Epithelial cell of prostate (primary cell): ENCODE measurements at regions not wholly inside any gene's neighbourhood (a gene's known extent, or its start where the extent isn't known, plus 50 kb on each side); places are given as distances from the start of the nearest gene placed in this dataset.
A peak's percentile ranks its signal among the peaks of the same experiment; 100 is the strongest.
"Not testable (repeated sequence)": the region's sequence is repeated elsewhere in the genome, so short reads cannot be mapped to it uniquely, and the experiment has no call there.

Experiments
- DNase-seq: peaks from one replicate; pipeline ENCODE4 v3.0.0-alpha.2; 2011; ENCODE audit warnings: low read depth, low spot score
- H3K27ac ChIP-seq: fragments of 450-650 bp; 2 replicates; pipeline ENCODE4 v1.5.1; 2017; ENCODE audit warnings: mild to moderate bottlenecking

DNA sequence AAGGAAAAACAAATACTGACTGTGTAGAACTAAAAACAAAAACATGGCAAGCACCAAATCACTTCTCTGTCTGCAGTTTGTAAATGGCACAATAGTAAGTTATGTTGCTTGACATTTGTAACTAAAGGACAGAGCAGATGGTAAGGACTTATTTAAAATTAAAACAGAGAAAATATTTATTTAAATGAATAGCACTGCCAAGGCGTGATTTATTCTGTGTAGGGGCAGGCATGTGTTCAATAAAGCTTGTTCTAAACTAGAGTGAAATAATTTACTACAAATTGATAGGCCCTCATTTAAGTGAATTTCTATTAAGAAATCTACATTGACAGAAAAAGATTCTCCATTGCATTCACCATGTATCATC, 231.5 kb downstream of the CYLC2 start:
- no peak overlapping the region for H3K27ac ChIP-seq
- DNase-seq, result no peak

DNA sequence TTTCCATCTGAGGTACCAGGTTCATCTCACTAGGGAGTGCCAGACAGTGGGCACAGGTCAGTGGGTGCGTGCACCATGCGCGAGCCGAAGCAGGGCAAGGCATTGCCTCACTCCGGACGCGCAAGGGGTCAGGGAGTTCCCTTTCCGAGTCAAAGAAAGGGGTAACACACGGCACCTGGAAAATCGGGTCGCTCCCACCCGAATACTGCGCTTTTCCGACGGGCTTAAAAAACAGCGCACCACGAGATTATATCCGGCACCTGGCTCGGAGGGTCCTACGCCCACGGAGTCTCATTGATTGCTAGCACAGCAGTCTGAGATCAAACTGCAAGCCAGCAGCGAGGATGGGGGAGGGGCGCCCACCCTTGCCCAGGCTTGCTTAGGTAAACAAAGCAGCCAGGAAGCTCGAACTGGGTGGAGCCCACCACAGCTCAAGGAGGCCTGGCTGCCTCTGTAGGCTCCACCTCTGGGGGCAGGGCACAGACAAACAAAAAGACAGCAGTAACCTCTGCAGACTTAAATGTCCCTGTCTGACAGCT, 242.5 kb downstream of the CYLC2 start:
- DNase-seq, H3K27ac ChIP-seq: not testable (repeated sequence)

DNA sequence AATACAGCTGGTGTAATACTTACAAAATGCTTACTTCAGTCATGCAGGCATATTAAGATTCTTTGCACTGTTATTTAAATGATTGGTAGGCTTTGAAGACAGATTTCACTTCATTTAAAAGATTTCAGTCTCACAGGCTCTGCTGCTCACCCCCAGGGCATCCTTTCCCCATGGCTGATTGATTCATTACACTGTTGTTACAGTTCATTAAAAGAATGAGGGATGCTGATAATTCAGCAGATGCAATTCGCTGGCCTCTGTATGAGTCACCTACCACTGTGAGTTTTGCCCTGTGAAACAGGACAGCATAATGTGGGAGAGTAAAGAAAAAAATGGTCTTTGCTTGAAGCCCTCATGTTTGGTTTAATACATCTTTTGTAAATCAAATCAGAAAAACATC, 246.9 kb downstream of the CYLC2 start:
- H3K27ac ChIP-seq, result no peak overlapping the region
- DNase-seq, result no peak

DNA sequence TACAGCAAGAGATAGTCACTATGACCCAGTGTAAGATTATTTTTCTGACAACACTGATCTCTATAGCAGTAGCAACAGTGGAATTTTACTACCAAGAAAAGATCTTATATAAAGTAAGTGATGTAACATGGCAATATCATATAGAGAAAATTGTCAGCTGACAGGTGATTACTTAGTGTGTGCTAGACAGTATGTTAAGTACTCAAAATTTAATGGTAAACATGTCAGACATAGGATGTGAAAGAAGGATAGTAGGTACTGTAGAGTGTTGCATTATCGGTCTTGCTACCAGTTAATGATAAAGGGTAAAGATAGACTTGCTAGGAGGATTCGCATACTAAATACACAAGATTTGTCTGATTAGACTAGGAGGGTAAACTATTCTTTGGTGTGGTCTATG, 247.4 kb downstream of the CYLC2 start:
- DNase-seq, result no peak
- no peak overlapping the region for H3K27ac ChIP-seq

DNA sequence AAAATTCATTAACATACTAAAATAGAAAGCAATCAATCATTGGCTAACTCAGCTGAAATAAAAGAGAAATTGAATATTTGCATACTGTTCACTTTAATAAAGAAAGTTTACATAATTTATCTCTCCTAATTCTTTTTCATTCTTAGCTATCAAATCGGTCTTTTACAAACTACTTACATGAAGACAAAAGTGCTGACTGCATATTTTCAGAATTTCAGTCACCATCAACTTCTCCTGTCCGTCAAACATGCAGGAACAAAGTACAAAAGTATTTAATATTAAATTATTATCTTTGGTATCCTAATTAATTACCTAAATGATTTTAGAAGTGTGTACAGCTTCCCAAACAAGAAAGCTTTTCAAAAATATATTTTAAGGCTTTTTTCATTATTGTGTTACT, 248.4 kb downstream of the CYLC2 start:
- H3K27ac ChIP-seq, result no peak overlapping the region
- no peak for DNase-seq

DNA sequence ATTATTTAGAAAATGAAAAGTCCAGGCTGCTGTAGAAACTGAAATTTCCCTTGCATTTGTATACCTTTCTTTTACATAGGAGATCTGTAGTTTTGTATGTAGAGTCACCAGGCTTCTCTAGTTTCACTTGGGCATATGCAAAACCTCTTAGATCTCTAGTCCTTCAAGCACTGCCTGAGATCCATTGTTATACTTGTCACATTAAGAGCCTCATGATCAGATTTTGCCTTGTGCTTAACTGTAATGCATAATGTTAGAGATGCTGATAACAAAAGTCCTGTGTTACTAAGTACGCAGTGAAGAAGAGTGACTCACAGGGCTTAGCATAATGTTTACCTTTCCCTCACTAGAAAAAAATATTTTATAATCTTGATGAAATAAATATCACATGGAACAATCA, 250.2 kb downstream of the CYLC2 start:
- DNase-seq, result peak; percentile 22

DNA sequence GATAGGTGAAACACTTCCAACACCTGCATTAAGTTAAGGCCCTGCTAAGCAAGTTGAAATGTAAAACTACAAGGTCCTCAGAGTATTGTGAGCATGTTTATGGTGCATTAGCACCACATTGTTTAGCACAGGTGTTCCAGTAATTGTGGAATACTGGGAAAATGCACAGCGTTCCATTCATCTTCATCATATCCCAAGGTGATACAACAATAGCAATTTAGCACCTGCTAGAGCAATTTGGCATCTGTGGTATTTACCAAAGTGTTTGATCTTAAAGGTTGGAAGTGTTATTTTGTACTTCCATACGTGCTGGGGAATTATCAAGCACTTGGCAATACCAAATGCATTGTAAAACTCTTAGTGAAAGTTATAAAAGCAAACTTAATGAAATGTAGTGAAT, 266.8 kb downstream of the CYLC2 start:
- DNase-seq, result no peak
- H3K27ac ChIP-seq, result no peak overlapping the region

More for the DNA sequence above, 250.2 kb downstream of the CYLC2 start:
- no peak overlapping the region for H3K27ac ChIP-seq

DNA sequence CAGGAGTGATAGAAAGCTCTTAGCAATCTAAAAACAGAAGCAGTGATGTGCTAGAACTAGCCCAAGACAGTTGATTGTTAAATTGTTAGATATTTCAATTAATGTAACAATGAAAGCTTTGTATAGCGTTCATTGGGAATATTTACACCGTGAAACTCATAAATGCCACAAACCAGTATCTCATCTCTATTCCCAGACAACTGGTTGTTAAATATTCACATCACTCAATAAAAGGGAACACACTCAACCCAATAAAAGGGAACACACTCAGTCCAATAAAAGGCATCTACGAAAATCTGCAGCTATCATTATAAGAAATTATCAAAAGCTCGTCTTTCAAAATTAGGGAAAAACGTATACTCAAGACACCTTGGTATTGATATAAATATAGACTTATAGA, 270.9 kb downstream of the CYLC2 start:
- DNase-seq, result no peak
- H3K27ac ChIP-seq, result no peak overlapping the region

DNA sequence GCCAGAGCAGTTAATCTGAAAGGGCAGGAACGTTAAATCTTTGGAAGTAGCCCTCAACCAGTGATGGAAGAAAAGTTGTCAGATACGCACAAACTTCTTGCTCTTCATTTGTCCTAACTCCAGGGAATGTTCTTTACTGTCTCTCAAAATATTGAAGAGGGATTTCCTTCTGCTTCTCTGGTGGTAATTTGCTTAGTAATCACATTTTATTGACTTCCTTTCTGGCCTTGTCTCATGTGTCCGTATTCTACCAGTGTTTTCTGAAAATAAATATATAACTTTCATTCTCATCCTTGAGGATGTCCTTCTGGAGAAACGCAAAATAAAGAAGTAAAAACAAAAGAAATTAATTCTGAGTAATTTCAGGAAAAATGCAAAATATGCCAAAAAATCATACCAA, 282.1 kb downstream of the CYLC2 start:
- DNase-seq, result no peak
- H3K27ac ChIP-seq, result no peak overlapping the region

DNA sequence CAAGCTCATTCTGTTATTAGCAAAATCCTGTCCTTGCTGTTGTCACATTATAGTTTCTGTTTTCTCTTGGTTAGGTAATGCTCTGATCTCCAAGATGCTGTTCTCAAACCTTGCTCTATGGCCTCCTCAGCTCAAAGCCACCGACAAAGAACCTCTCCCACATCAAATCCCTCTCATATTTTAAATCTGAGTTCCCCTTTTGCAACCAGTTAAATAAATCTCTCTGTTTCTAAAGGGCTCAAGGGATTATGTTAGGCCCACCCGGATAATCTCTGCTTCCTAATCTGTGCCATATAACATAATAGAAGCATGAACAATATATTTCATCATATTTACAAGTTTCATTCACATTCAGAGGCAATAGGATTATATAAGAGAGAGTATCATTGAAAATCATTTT, 286.0 kb downstream of the CYLC2 start:
- no peak overlapping the region for H3K27ac ChIP-seq
- DNase-seq, result no peak

DNA sequence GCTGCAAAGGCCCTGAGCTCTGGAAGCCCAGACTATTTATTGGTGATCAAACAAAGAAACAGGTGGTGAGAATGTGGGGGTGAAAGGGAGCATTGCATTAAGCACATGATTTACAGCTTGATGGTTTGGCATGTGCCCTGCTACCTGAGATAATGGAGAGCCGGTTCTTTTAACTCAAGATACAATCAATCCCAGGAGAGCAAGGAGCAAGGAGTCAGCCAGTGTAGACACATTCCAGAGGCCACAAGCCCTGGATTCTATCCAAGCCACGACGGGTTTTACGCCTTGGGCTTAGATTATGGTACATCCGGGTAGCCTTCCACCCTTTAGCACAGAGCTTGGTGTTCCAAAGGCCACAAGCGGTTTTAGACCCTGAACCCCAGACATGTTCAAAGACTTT, 292.2 kb downstream of the CYLC2 start:
- no peak for DNase-seq
- H3K27ac ChIP-seq, result no peak overlapping the region

DNA sequence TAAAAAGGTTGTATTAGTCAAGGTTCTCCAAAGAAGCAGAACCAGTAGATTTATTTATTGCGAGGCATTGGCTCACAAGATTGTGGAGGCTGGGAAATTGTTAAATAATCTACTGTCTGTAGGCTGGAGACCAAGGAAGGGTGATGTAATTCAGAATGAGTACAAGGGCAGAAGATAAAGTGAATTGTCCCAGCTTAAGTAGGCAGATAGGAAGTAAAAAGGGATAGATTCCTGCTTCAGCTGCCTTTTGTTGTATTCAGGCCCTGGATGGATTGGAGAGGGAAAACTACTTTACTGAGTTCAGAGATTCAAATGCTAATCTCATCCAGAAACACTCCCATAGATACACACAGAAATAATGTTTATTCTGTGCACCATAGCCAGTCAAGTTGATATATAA, 301.1 kb downstream of the CYLC2 start:
- no peak for DNase-seq

DNA sequence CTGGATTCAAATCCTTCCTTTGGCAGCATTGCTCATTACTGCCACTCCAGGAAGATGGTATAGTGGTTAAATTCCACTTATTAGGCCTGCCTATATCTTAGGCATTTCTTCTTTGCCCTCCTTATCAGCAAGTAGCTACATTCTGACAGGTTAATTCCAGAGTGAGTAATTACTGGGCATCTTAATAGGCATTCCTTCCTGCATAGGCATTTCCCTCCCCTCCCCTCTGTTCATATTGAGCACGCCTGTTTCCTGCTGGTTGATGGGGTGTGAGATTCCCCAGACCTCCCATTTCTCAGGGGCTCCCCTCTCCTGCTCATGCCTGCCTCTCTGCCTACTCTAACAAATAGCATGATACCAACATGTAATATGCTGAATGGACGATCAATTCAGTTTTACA, 305.9 kb downstream of the CYLC2 start:
- no peak overlapping the region for H3K27ac ChIP-seq
- no peak for DNase-seq

More for the DNA sequence above, 301.1 kb downstream of the CYLC2 start:
- no peak overlapping the region for H3K27ac ChIP-seq

DNA sequence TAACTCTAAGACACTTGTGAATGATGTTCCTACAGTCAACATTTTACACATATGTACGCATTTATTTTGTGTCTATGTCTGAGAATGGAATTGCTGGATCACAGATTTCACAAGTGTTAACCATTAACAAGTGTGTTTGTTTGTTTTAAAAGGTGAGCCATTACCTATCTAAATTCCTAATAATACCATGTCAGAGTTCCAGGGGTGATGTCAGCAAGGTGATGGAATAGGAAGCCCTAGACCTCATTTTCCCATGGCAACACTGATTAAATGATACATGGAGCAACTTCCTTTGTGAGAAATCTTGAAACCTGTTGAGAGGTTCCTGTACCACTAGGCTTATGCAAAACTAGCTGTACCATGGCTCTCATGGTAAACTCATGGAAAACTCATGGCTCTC, 309.7 kb downstream of the CYLC2 start:
- DNase-seq, result no peak

DNA sequence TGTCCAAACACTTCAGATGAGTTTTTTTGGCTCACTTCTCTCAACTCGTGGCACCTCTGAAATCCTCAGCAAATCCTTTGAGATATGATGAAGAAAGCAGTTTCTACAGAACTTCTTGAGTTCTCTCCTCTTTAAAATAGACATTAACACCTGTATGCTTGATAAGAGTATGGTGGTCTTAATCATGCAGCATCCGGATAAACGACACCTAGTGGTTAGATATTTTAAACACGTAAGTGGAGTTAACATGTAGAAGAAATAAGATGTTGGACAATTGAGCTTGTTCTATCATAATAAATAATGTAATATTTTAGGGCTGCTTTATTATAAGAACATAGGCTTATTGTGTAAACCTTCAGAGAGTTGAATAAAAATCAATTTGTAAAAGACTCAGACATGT, 324.8 kb downstream of the CYLC2 start:
- no peak overlapping the region for H3K27ac ChIP-seq
- no peak for DNase-seq

More for the DNA sequence above, 309.7 kb downstream of the CYLC2 start:
- H3K27ac ChIP-seq, result no peak overlapping the region

DNA sequence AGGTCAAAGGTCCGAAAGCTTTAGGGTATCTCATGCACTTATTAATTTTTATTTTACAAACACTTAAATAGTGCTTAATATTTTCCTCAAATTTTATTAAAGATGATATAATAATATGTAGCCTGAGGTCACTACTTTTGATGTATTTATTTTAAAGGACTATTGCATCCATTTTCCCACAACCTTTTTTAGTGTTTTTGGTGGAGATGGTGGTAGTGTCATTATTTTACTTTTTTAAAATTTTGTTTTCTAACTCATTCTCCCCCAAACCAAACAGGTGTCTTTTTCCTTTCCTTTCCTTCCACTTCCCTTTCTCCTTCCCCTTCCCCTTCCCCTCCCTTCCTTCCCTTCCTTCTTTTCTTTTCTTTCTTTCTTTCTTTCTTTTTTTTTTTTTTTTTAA, 328.6 kb downstream of the CYLC2 start:
- no peak for DNase-seq
- no peak overlapping the region for H3K27ac ChIP-seq

DNA sequence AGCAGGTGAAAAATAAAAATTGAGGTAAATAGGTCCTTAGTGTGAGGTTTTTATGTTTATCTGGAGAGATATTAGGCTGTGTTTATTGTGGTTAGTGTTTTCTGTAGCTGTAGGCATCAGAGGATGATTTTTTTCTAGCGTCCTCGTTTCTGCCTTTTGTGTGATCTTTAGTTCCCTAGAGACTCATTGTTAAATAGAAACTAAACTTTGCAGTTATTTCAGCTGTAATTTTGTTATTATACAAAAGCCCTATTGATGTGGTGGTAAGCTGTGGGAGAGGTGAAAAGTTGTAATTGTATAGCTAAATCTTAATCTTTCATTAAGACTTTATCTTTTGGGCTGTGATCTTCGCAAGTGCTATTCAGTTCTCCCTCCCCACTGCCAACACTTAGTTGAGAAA, 340.3 kb downstream of the CYLC2 start:
- H3K27ac ChIP-seq, result no peak overlapping the region
- no peak for DNase-seq

DNA sequence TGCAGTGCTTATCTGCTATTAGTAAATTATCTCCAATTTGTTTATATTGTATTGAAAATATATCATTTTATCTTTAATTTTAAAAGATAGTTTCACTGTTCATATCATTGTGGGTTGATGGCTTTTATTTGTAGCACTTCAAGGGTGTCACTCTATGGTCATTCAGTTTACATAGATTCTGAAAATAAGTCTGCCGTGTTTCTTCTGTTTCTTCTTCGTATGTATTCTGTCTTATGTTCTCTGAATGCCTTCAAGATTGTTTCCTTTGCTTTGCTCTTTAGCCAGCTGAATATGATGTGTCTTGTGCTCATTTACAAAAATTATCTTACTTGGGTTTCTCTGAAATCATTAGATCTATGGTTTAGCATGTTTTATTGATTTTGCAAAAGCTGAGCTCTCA, 359.9 kb downstream of the CYLC2 start:
- DNase-seq, result no peak
- no peak overlapping the region for H3K27ac ChIP-seq

DNA sequence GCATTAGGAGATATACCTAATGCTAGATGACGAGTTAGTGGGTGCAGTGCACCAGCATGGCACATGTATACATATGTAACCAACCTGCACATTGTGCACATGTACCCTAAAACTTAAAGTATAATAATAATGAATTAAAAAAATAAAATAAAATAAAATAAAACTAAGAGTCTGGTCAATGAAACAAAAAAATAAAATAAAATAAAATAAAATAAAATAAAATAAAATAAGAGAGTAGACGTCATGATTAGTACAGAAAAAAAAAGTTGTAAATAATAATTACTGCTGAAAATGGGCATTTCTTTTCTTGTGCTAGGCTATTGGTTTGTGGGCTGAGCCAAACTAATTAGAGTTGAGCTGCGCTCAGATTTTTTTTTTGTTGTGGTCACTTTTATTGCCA, 362.8 kb downstream of the CYLC2 start:
- not testable (repeated sequence) for DNase-seq, H3K27ac ChIP-seq

DNA sequence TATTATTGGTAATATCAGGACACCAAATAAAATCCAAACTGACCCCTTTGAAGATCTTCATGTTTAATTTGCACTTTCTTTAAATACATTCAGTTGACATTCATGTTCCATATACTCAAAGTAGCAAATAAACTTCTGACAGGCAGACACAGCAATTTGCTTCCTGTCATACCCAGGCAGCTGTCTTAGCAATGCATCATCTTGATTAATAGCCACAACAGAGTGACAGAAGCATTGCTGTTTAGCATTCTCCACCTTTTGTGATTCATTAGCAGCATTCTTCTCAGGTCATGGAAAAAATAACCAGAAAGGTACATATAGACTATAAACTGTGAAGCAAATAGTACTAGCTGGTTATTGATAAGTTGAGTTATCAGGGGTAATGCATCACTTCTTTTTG, 366.8 kb downstream of the CYLC2 start:
- peak; percentile 18 for DNase-seq
- no peak overlapping the region for H3K27ac ChIP-seq

DNA sequence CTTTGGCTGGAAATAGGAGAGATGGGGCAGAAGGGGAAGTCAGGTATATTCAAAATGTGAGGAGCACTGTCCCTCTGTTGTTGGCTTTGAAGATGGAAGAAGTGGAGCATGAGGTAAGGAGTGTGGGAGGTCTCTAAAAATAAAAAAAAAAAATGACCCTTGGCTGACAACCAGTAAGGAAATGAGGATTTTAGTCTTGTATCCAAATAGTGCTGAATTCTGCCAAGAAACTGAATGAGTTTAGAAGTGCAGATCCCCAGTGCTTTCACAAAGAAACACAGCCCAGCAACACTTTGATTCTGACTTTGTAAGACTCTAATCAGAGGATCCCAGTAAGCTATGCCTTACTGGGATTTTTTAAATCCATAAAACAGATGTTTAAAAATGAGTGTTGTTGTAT, 367.9 kb downstream of the CYLC2 start:
- no peak overlapping the region for H3K27ac ChIP-seq
- no peak for DNase-seq

DNA sequence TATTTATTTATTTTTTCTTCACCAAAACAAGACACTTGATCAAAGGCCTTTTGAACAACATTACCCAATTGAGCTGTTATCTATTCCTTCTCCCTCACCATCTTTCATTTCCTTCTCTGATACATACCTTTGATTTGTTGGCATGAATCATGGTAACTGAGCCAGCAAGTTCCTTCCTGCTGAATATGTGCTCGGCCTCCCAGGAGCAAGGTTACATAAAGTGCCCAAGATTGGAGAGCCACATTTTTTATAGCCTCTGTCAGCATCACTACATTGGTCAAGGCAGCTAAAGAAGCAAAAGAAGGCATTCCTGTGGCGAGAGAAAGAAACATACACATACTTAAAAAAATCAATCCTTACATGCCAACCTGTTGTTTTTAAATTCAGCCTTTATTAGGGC, 369.6 kb downstream of the CYLC2 start:
- peak; percentile 91 for DNase-seq
- H3K27ac ChIP-seq, result peak overlapping the region; percentile 44

DNA sequence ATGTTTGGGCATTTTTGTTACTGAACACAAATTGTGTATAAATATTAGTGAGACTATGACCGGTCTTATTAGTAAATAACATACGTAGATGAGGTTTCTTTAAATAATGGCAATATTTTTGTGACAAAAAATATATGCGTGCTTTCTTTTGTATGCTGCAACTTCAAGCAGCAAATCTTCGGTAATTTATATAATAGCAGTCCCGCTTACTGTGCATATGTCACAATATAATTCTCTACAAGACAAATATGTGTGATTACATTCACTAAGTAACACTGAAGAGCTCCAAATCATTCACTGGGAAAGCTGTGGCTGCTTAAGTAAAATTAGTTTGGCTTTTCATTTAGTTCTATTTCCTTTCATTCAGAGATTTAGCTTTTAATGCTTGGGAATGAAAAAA, 376.0 kb downstream of the CYLC2 start:
- no peak for DNase-seq

More for the DNA sequence above, 376.0 kb downstream of the CYLC2 start:
- H3K27ac ChIP-seq, result no peak overlapping the region
